Breast epithelium (tissue), 3 donors: ENCODE measurements at regions not wholly inside any gene's neighbourhood (a gene's known extent, or its start where the extent isn't known, plus 50 kb on each side); places are given as distances from the start of the nearest gene placed in this dataset.

ENCODE experiments used
- CTCF ChIP-seq, 3 donors: fragments of 450-650 bp; IDR thresholded peaks; one replicate each; pipeline ENCODE4 v1.5.1; 2016 to 2017; ENCODE audit warnings: antibody characterized with exemption in 3 of 3, mild to moderate bottlenecking in 3 of 3, moderate library complexity in 3 of 3
- POLR2A ChIP-seq: fragments of 450-650 bp; IDR thresholded peaks from one replicate; pipeline ENCODE4 v1.6.1; 2016; ENCODE audit warnings: antibody characterized with exemption, mild to moderate bottlenecking, moderate library complexity
- POLR2AphosphoS5 ChIP-seq, 3 donors: sonication (generic); formaldehyde crosslinking; IDR thresholded peaks; one replicate each; pipeline ENCODE4 v1.6.1; 2017; ENCODE audit warnings: antibody characterized with exemption in 3 of 3

GRCh38 chr12:83365317-83365716, 678.6 kb downstream of the TMTC2 start:
- no peak for TF ChIP-seq POLR2A
- no peak for TF ChIP-seq CTCF (IDR thresholded peaks at IDR 0.05)
- TF ChIP-seq POLR2AphosphoS5 (IDR thresholded peaks at IDR 0.05): no peak
